CD4-positive, alpha-beta T cell (primary cell): ENCODE measurements at regions not wholly inside any gene's neighbourhood (a gene's known extent, or its start where the extent isn't known, plus 50 kb on each side); places are given as distances from the start of the nearest gene placed in this dataset.

Source experiments
- ATAC-seq: fragments of 200-7000 bp; cut with Tn5 transposase; one replicate; pipeline ENCODE4 v1.10.0; 2022; ENCODE audit warnings: mild to moderate bottlenecking; ENCODE audit not compliant: poor library complexity
- CTCF ChIA-PET: fragments of 350-600 bp; sonication (Branson Sonifier 250); formaldehyde crosslinking; loops from one replicate; lab custom pipeline; 2021; ENCODE audit warnings: antibody characterized with exemption, inconsistent platforms; lab: Charles Lee
- POLR2A ChIA-PET: fragments of 350-600 bp; sonication (Branson Sonifier 250); formaldehyde crosslinking; loops from one replicate; lab custom pipeline; 2021; ENCODE audit warnings: antibody characterized with exemption, inconsistent platforms; lab: Charles Lee
- DNase-seq, 14 experiments: peaks; one replicate each; pipeline ENCODE4 v3.0.0-alpha.2; 2013 to 2020; ENCODE audit warnings: mixed read lengths in 2 of 14
- H3K27ac ChIP-seq, 2 donors: one replicate each; pipeline versions ENCODE4 v1.5.1 to v1.7.0; 2013; ENCODE audit warnings: low read length in 2 of 2, low read depth in 1 of 2, mild to moderate bottlenecking in 1 of 2
- H3K27me3 ChIP-seq, 2 experiments: 1 replicate in 1 of 2; 2 replicates in 1 of 2; pipeline versions ENCODE4 v1.6.1 to v1.7.0; 2013; ENCODE audit warnings: low read length in 2 of 2, control low read depth in 1 of 2, mild to moderate bottlenecking in 1 of 2, moderate library complexity in 1 of 2; ENCODE audit not compliant: insufficient read depth in 2 of 2, control insufficient read depth in 1 of 2
- H3K36me3 ChIP-seq: one replicate; pipeline ENCODE4 v1.6.1; 2013; ENCODE audit warnings: low read length, control low read depth; ENCODE audit not compliant: insufficient read depth
- H3K4me1 ChIP-seq: one replicate; pipeline ENCODE4 v1.6.1; 2013; ENCODE audit warnings: low read length, control low read depth; ENCODE audit not compliant: insufficient read depth
- H3K4me3 ChIP-seq: one replicate; pipeline ENCODE4 v1.5.1; 2013; ENCODE audit warnings: mild to moderate bottlenecking, low read length, moderate library complexity
- H3K9me3 ChIP-seq, 2 experiments: 1 replicate in 1 of 2; 2 replicates in 1 of 2; pipeline versions ENCODE4 v1.6.1 to v1.7.0; 2013; ENCODE audit warnings: low read length in 2 of 2, mild to moderate bottlenecking in 2 of 2, control low read depth in 1 of 2, moderate library complexity in 1 of 2; ENCODE audit not compliant: control insufficient read depth in 1 of 2, insufficient read depth in 1 of 2
- H3K27ac Mint-ChIP-seq: one replicate; pipeline ENCODE4 v1.8.0; 2020; ENCODE audit warnings: mixed read lengths
- H3K27me3 Mint-ChIP-seq: one replicate; pipeline ENCODE4 v1.8.0; 2021; ENCODE audit warnings: mixed read lengths
- H3K36me3 Mint-ChIP-seq: one replicate; pipeline ENCODE4 v1.8.0; 2021; ENCODE audit warnings: low read depth, mixed read lengths
- H3K4me1 Mint-ChIP-seq: one replicate; pipeline ENCODE4 v1.8.0; 2021; ENCODE audit warnings: low read depth, mixed read lengths
- H3K4me3 Mint-ChIP-seq: one replicate; pipeline ENCODE4 v1.8.0; 2020; ENCODE audit warnings: mild to moderate bottlenecking, mixed read lengths
- H3K9me3 Mint-ChIP-seq: one replicate; pipeline ENCODE4 v1.8.0; 2020; ENCODE audit warnings: mixed read lengths
- CTCF ChIP-seq: fragments of 200-600 bp; IDR thresholded peaks from one replicate; pipeline ENCODE4 v1.8.0; 2022; ENCODE audit warnings: antibody characterized with exemption, mild to moderate bottlenecking
- intact Hi-C, 2 experiments: fragments of 100-400 bp; cut with DNase I in 1 of 2; cut with micrococcal nuclease in 1 of 2; formaldehyde crosslinking; loops; one replicate each; pipeline versions ENCODE4 v1.15.1 to v1.9.0; 2023 to 2025; cut with DNase I, micrococcal nuclease

- H3K36me3 ChIP-seq: no peaks in the 10 kb centered on the region
- ATAC-seq: no peak
- Mint-ChIP-seq H3K36me3 (no peaks in the 10 kb centered on the region), H3K4me3 (no peak overlapping the region), H3K4me1 (peaks cover 9% of the 10 kb centered on the region), H3K27ac (no peak overlapping the region), H3K9me3 (no peaks in the 10 kb centered on the region), H3K27me3 (peaks cover 88% of the 10 kb centered on the region)
- peaks cover 6% of the 10 kb centered on the region for H3K4me1 ChIP-seq
- no peak overlapping the region for H3K27ac ChIP-seq
- ChIA-PET POLR2A (no interaction called here), CTCF (interaction anchor here (1.1 kb wide), 1 partner anchor 110 kb away, joined by 4 read pairs; no protein-coding TSS in a partner anchor)
- no peak for TF ChIP-seq CTCF
- no peaks in the 10 kb centered on the region for H3K9me3 ChIP-seq
- DNase-seq: no peak
- H3K4me3 ChIP-seq: no peak overlapping the region
- intact Hi-C loops: loop anchor here (5.0 kb wide), 2 partner anchors 205 to 340 kb away; no protein-coding TSS in a partner anchor
- peaks cover 54 to 77% of the 10 kb centered on the region in 2 experiments for H3K27me3 ChIP-seq
Measured at GRCh38 chr10:100672199-100672598, 73.2 kb upstream of the PAX2 start.

- H3K4me1 Mint-ChIP-seq: no peaks in the 10 kb centered on the region
- ChIA-PET CTCF (no interaction called here), POLR2A (no interaction called here)
- H3K9me3 Mint-ChIP-seq: no peaks in the 10 kb centered on the region
- no peak for DNase-seq
- Histone ChIP-seq H3K27ac (no peak overlapping the region), H3K4me3 (no peak overlapping the region), H3K27me3 (peaks cover 46 to 65% of the 10 kb centered on the region in 2 experiments), H3K9me3 (peaks cover 0 to 13% of the 10 kb centered on the region in 2 experiments), H3K36me3 (no peaks in the 10 kb centered on the region), H3K4me1 (peaks cover 6% of the 10 kb centered on the region)
- no peak overlapping the region for H3K4me3 Mint-ChIP-seq
- intact Hi-C loops: no loop called here
- no peak for TF ChIP-seq CTCF
- no peak for ATAC-seq
- no peak overlapping the region for H3K27ac Mint-ChIP-seq
- peaks cover 87% of the 10 kb centered on the region for H3K27me3 Mint-ChIP-seq
- no peaks in the 10 kb centered on the region for H3K36me3 Mint-ChIP-seq
Measured at GRCh38 chr10:100677290-100677945, 68.0 kb upstream of the PAX2 start.

- no peak for DNase-seq
- ChIA-PET CTCF (no interaction called here), POLR2A (no interaction called here)
- Histone ChIP-seq H3K4me3 (no peak overlapping the region), H3K9me3 (peaks cover 0 to 16% of the 10 kb centered on the region in 2 experiments), H3K4me1 (peaks cover 6% of the 10 kb centered on the region), H3K36me3 (no peaks in the 10 kb centered on the region), H3K27ac (no peak overlapping the region), H3K27me3 (peaks cover 45 to 66% of the 10 kb centered on the region in 2 experiments)
- no peak overlapping the region for H3K4me3 Mint-ChIP-seq
- ATAC-seq: no peak
- H3K27me3 Mint-ChIP-seq: peaks cover 87% of the 10 kb centered on the region
- no peak for TF ChIP-seq CTCF
- H3K36me3 Mint-ChIP-seq: no peaks in the 10 kb centered on the region
- H3K9me3 Mint-ChIP-seq: no peaks in the 10 kb centered on the region
- intact Hi-C loops: no loop called here
- no peaks in the 10 kb centered on the region for H3K4me1 Mint-ChIP-seq
- H3K27ac Mint-ChIP-seq: no peak overlapping the region
Measured at GRCh38 chr10:100679327-100679726, 66.1 kb upstream of the PAX2 start.
